Stromal cell of bone marrow (primary cell): ENCODE measurements at regions not wholly inside any gene's neighbourhood (a gene's known extent, or its start where the extent isn't known, plus 50 kb on each side); places are given as distances from the start of the nearest gene placed in this dataset.
A peak's percentile ranks its signal among the peaks of the same experiment; 100 is the strongest.

Experiments used
- DNase-seq: peaks from one replicate; pipeline ENCODE4 v3.0.0-alpha.2; 2012; ENCODE audit warnings: low read depth

GRCh38 chr12:19826980-19827550, 387.8 kb downstream of the AEBP2 start:
- no peak for DNase-seq

GRCh38 chr12:19829100-19829853, 390.0 kb downstream of the AEBP2 start:
- no peak for DNase-seq

- DNase-seq: no peak
These were observed 391.2 kb downstream of the AEBP2 start for GRCh38 chr12:19830446-19830845.

GRCh38 chr12:19833775-19834501, 394.6 kb downstream of the AEBP2 start:
- DNase-seq: peak; percentile 60

GRCh38 chr12:19834592-19834991, 395.3 kb downstream of the AEBP2 start:
- no peak for DNase-seq

GRCh38 chr12:19836056-19836455, 396.8 kb downstream of the AEBP2 start:
- no peak for DNase-seq

- DNase-seq: no peak
These were observed 397.2 kb downstream of the AEBP2 start for GRCh38 chr12:19836456-19836855.

- DNase-seq: no peak
These were observed 398.3 kb downstream of the AEBP2 start for GRCh38 chr12:19837543-19837942.

GRCh38 chr12:19841451-19841850, 402.2 kb downstream of the AEBP2 start:
- no peak for DNase-seq

GRCh38 chr12:19842116-19842515, 402.8 kb downstream of the AEBP2 start:
- no peak for DNase-seq

GRCh38 chr12:19844224-19844623, 404.9 kb downstream of the AEBP2 start:
- DNase-seq: no peak

GRCh38 chr12:19846574-19846973, 407.3 kb downstream of the AEBP2 start:
- no peak for DNase-seq

GRCh38 chr12:19847294-19848059, 408.2 kb downstream of the AEBP2 start:
- no peak for DNase-seq

- no peak for DNase-seq
These were observed 409.1 kb downstream of the AEBP2 start for GRCh38 chr12:19848421-19848820.

- no peak for DNase-seq
These were observed 409.9 kb downstream of the AEBP2 start for GRCh38 chr12:19849208-19849607.

GRCh38 chr12:19850346-19851065, 411.2 kb downstream of the AEBP2 start:
- DNase-seq: peak; percentile 79

GRCh38 chr12:19852100-19852855, 413.0 kb downstream of the AEBP2 start:
- DNase-seq: no peak

GRCh38 chr12:19855851-19856250, 416.6 kb downstream of the AEBP2 start:
- DNase-seq: no peak

- no peak for DNase-seq
These were observed 417.1 kb downstream of the AEBP2 start for GRCh38 chr12:19856389-19856788.

- DNase-seq: no peak
These were observed 417.9 kb downstream of the AEBP2 start for GRCh38 chr12:19857204-19857603.

GRCh38 chr12:19867151-19867550, 427.9 kb downstream of the AEBP2 start:
- DNase-seq: no peak
